ENCODE measurements at regions not wholly inside any gene's neighbourhood (a gene's known extent, or its start where the extent isn't known, plus 50 kb on each side); places are given as distances from the start of the nearest gene placed in this dataset.

- no peaks in the 10 kb centered on the region for H3K27me3 ChIP-seq
- H3K4me3 ChIP-seq: no peak overlapping the region
- in situ Hi-C loops (cut with MboI; ENCODE audit: low pct_ligation_motif_present in 1 of 4, low pct_unique_long_range_greater_than_20kb in 1 of 4, low sequenced_read_pairs in 3 of 4): no loop called here
- H3K27ac ChIP-seq: no peak overlapping the region
- H3K4me1 ChIP-seq: no peaks in the 10 kb centered on the region
- TF ChIP-seq CTCF (IDR thresholded peaks at IDR 0.05) (no peak), POLR2A (IDR thresholded peaks at IDR 0.05) (no peak), EP300 (IDR thresholded peaks at IDR 0.05; ENCODE audit: low read depth) (no peak), POLR2AphosphoS5 (IDR thresholded peaks at IDR 0.05) (no peak)
- 89 to 95% methylated on average over 4 to 7 of the region's 7 CpGs for WGBS, 2 donors (ENCODE audit: low coverage in 1 of 2)
- no peaks in the 10 kb centered on the region for H3K36me3 ChIP-seq
- DNase-seq: no peak
- H3K9me3 ChIP-seq: no peaks in the 10 kb centered on the region
- intact Hi-C loops (cut with DNase I; ENCODE audit: low total_unique reads): no loop called here
Measured at GRCh38 chr16:6775712-6776111, 556.9 kb upstream of the RBFOX1 start.

- no peaks in the 10 kb centered on the region for H3K27me3 ChIP-seq
- no peaks in the 10 kb centered on the region for H3K4me1 ChIP-seq
- in situ Hi-C loops (cut with MboI; ENCODE audit: low pct_ligation_motif_present in 1 of 4, low pct_unique_long_range_greater_than_20kb in 1 of 4, low sequenced_read_pairs in 3 of 4): no loop called here
- WGBS, 2 donors (ENCODE audit: low coverage in 1 of 2): 63 to 81% methylated on average over 3 to 4 of the region's 4 CpGs
- H3K9me3 ChIP-seq: no peaks in the 10 kb centered on the region
- H3K4me3 ChIP-seq: no peak overlapping the region
- TF ChIP-seq CTCF (IDR thresholded peaks at IDR 0.05) (no peak), POLR2AphosphoS5 (IDR thresholded peaks at IDR 0.05) (no peak), EP300 (IDR thresholded peaks at IDR 0.05; ENCODE audit: low read depth) (no peak), POLR2A (IDR thresholded peaks at IDR 0.05) (no peak)
- H3K36me3 ChIP-seq: no peaks in the 10 kb centered on the region
- no peak for DNase-seq
- intact Hi-C loops (cut with DNase I; ENCODE audit: low total_unique reads): no loop called here
- H3K27ac ChIP-seq: no peak overlapping the region
Measured at GRCh38 chr16:6771956-6772355, 560.7 kb upstream of the RBFOX1 start.

GRCh38 chr16:6753553-6753952 lies 579.1 kb upstream of the RBFOX1 start:
- Histone ChIP-seq H3K27ac (no peak overlapping the region), H3K4me3 (no peak overlapping the region), H3K9me3 (no peaks in the 10 kb centered on the region), H3K27me3 (no peaks in the 10 kb centered on the region), H3K4me1 (no peaks in the 10 kb centered on the region), H3K36me3 (no peaks in the 10 kb centered on the region)
- intact Hi-C loops (cut with DNase I; ENCODE audit: low total_unique reads): no loop called here
- TF ChIP-seq CTCF (IDR thresholded peaks at IDR 0.05) (no peak), POLR2A (IDR thresholded peaks at IDR 0.05) (no peak), EP300 (IDR thresholded peaks at IDR 0.05; ENCODE audit: low read depth) (no peak), POLR2AphosphoS5 (IDR thresholded peaks at IDR 0.05) (no peak)
- 36 to 58% methylated on average over 6 to 9 of the region's 9 CpGs for WGBS, 2 donors (ENCODE audit: low coverage in 1 of 2)
- no peak for DNase-seq
- in situ Hi-C loops (cut with MboI; ENCODE audit: low pct_ligation_motif_present in 1 of 4, low pct_unique_long_range_greater_than_20kb in 1 of 4, low sequenced_read_pairs in 3 of 4): no loop called here

GRCh38 chr16:6751191-6751590 lies 581.5 kb upstream of the RBFOX1 start:
- no peak for TF ChIP-seq EP300 (IDR thresholded peaks at IDR 0.05; ENCODE audit: low read depth)
- TF ChIP-seq POLR2AphosphoS5 (IDR thresholded peaks at IDR 0.05): no peak
- no peak for TF ChIP-seq POLR2A (IDR thresholded peaks at IDR 0.05)
- TF ChIP-seq CTCF (IDR thresholded peaks at IDR 0.05): no peak
- Histone ChIP-seq H3K27ac (no peak overlapping the region), H3K4me3 (no peak overlapping the region), H3K27me3 (no peaks in the 10 kb centered on the region), H3K4me1 (no peaks in the 10 kb centered on the region), H3K36me3 (no peaks in the 10 kb centered on the region), H3K9me3 (no peaks in the 10 kb centered on the region)
- no peak for DNase-seq
- in situ Hi-C loops (cut with MboI; ENCODE audit: low pct_ligation_motif_present in 1 of 4, low pct_unique_long_range_greater_than_20kb in 1 of 4, low sequenced_read_pairs in 3 of 4): no loop called here
- intact Hi-C loops (cut with DNase I; ENCODE audit: low total_unique reads): no loop called here
- WGBS, 2 donors (ENCODE audit: low coverage in 1 of 2): 67% methylated on average over 1 of the region's 1 CpG

Data from transverse colon (tissue), 4 donors.